ENCODE measurements at regions not wholly inside any gene's neighbourhood (a gene's known extent, or its start where the extent isn't known, plus 50 kb on each side); places are given as distances from the start of the nearest gene placed in this dataset.

DNA sequence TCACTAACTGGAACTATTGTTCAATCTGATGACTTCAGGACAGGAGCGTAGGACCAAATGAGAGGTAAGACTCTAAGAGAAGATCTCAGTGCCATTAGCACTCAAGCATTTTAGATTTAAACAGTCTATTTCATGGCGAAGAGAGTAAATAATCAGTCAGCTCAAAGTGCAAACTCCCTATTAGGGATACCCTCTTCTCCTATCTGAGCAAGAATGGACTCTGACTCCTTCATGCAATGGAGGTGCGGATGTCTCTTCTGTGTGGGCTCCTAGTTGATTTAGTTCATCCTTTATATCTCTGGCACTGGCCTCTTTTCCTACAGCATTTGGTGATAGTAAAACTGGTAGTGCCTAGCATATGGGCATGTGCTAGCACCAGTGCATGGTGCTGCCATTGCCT lies 144.6 kb downstream of the SMC2 start:
- no peaks in the 10 kb centered on the region for H3K79me2 ChIP-seq (ENCODE audit: insufficient read depth, low read length)
- no peaks in the 10 kb centered on the region for H3K36me3 ChIP-seq (ENCODE audit: insufficient read depth, low read length)
- H3K27me3 ChIP-seq (ENCODE audit: insufficient read depth, low read length), result no peaks in the 10 kb centered on the region
- no peak for TF ChIP-seq EZH2 (IDR thresholded peaks at IDR 0.05; ENCODE audit: borderline replicate concordance, low read length)
- TF ChIP-seq, protein P1, sequence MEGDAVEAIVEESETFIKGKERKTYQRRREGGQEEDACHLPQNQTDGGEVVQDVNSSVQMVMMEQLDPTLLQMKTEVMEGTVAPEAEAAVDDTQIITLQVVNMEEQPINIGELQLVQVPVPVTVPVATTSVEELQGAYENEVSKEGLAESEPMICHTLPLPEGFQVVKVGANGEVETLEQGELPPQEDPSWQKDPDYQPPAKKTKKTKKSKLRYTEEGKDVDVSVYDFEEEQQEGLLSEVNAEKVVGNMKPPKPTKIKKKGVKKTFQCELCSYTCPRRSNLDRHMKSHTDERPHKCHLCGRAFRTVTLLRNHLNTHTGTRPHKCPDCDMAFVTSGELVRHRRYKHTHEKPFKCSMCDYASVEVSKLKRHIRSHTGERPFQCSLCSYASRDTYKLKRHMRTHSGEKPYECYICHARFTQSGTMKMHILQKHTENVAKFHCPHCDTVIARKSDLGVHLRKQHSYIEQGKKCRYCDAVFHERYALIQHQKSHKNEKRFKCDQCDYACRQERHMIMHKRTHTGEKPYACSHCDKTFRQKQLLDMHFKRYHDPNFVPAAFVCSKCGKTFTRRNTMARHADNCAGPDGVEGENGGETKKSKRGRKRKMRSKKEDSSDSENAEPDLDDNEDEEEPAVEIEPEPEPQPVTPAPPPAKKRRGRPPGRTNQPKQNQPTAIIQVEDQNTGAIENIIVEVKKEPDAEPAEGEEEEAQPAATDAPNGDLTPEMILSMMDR (IDR thresholded peaks at IDR 0.05; ENCODE audit: low read length), result no peak
- H4K20me1 ChIP-seq (ENCODE audit: insufficient read depth, low read length), result no peaks in the 10 kb centered on the region
- H3F3A ChIP-seq (ENCODE audit: insufficient read depth, low read length), result no peaks in the 10 kb centered on the region
- H3K4me1 ChIP-seq (ENCODE audit: insufficient read depth, low read length, severe bottlenecking), result no peaks in the 10 kb centered on the region
- H3K9me3 ChIP-seq (ENCODE audit: low read length), result no peaks in the 10 kb centered on the region
- no peak overlapping the region for H3K9ac ChIP-seq (ENCODE audit: low read length)
- H3K27ac ChIP-seq (ENCODE audit: low read depth, low read length, poor library complexity, severe bottlenecking), result no peak overlapping the region
- no peak overlapping the region for H2AFZ ChIP-seq (ENCODE audit: low read length)
- H3K4me2 ChIP-seq (ENCODE audit: low read length), result no peak overlapping the region
- H3K9me2 ChIP-seq (ENCODE audit: low read depth, low read length), result no peaks in the 10 kb centered on the region
- no peak overlapping the region for H3K4me3 ChIP-seq (ENCODE audit: low read depth, low read length, poor library complexity, severe bottlenecking)

DNA sequence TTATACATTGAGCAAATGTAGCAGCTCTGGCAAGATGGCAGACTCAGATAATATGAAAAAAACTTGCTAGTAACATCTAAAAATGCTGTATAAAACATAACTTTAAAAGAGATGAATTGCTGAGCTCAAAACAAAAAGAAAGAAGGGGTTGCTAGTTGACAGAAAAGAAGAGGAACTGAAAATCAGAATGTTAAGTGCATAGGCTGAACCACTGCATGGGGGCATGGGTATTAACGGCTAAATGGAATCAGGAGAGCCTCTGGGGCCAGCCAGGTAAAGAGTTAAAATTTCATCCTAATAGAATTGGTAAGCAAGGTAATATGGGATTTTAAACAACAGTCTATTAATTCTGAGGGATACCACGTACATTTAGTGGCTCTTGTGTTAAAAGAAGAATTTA lies 146.8 kb downstream of the SMC2 start:
- H3K9ac ChIP-seq (ENCODE audit: low read length), result no peak overlapping the region
- H3K4me2 ChIP-seq (ENCODE audit: low read length), result no peak overlapping the region
- H3K36me3 ChIP-seq (ENCODE audit: insufficient read depth, low read length), result no peaks in the 10 kb centered on the region
- H3K79me2 ChIP-seq (ENCODE audit: insufficient read depth, low read length), result no peaks in the 10 kb centered on the region
- no peaks in the 10 kb centered on the region for H4K20me1 ChIP-seq (ENCODE audit: insufficient read depth, low read length)
- TF ChIP-seq EZH2 (IDR thresholded peaks at IDR 0.05; ENCODE audit: borderline replicate concordance, low read length), result no peak
- TF ChIP-seq, protein P1 (IDR thresholded peaks at IDR 0.05; ENCODE audit: low read length), result no peak
- no peaks in the 10 kb centered on the region for H3K9me2 ChIP-seq (ENCODE audit: low read depth, low read length)
- H3K27ac ChIP-seq (ENCODE audit: low read depth, low read length, poor library complexity, severe bottlenecking), result no peak overlapping the region
- no peaks in the 10 kb centered on the region for H3K27me3 ChIP-seq (ENCODE audit: insufficient read depth, low read length)
- H3K4me1 ChIP-seq (ENCODE audit: insufficient read depth, low read length, severe bottlenecking), result no peaks in the 10 kb centered on the region
- H3K4me3 ChIP-seq (ENCODE audit: low read depth, low read length, poor library complexity, severe bottlenecking), result no peak overlapping the region
- no peaks in the 10 kb centered on the region for H3F3A ChIP-seq (ENCODE audit: insufficient read depth, low read length)
- no peak overlapping the region for H2AFZ ChIP-seq (ENCODE audit: low read length)
- no peaks in the 10 kb centered on the region for H3K9me3 ChIP-seq (ENCODE audit: low read length)

DNA sequence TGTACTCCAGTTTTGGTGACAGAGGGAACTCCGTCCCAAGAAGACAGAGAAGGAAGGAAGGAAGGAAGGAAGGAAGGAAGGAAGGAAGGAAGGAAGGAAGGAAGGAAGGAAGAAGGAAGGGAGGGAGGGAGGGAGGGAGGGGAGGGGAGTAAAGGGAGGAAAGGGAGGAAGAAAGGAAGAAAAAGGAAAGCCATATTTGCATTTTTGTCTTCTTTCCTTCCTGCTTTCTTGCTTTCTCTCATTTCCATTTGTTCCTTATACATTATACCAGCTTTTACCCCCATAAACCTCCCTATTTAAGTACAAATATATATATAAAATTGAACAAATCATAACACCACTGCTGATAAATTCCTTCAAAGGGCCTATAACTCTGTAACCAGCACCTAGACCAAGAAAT lies 151.8 kb downstream of the SMC2 start:
- H4K20me1 ChIP-seq (ENCODE audit: insufficient read depth, low read length), result no peaks in the 10 kb centered on the region
- TF ChIP-seq, protein P1 (IDR thresholded peaks at IDR 0.05; ENCODE audit: low read length), result no peak
- TF ChIP-seq EZH2 (IDR thresholded peaks at IDR 0.05; ENCODE audit: borderline replicate concordance, low read length), result no peak

More for the DNA sequence above, 151.8 kb downstream of the SMC2 start:
- no peaks in the 10 kb centered on the region for H3K9me2 ChIP-seq (ENCODE audit: low read depth, low read length)
- no peak overlapping the region for H3K4me3 ChIP-seq (ENCODE audit: low read depth, low read length, poor library complexity, severe bottlenecking)
- no peaks in the 10 kb centered on the region for H3K27me3 ChIP-seq (ENCODE audit: insufficient read depth, low read length)
- no peaks in the 10 kb centered on the region for H3F3A ChIP-seq (ENCODE audit: insufficient read depth, low read length)
- no peaks in the 10 kb centered on the region for H3K36me3 ChIP-seq (ENCODE audit: insufficient read depth, low read length)
- no peaks in the 10 kb centered on the region for H3K4me1 ChIP-seq (ENCODE audit: insufficient read depth, low read length, severe bottlenecking)
- no peak overlapping the region for H3K4me2 ChIP-seq (ENCODE audit: low read length)
- no peak overlapping the region for H2AFZ ChIP-seq (ENCODE audit: low read length)
- no peak overlapping the region for H3K9ac ChIP-seq (ENCODE audit: low read length)
- H3K27ac ChIP-seq (ENCODE audit: low read depth, low read length, poor library complexity, severe bottlenecking), result no peak overlapping the region
- no peaks in the 10 kb centered on the region for H3K79me2 ChIP-seq (ENCODE audit: insufficient read depth, low read length)
- H3K9me3 ChIP-seq (ENCODE audit: low read length), result no peaks in the 10 kb centered on the region
